Stimulated activated naive CD8-positive, alpha-beta T cell treated with anti-CD3 and anti-CD28 coated beads, Interleukin-15, Interleukin-2, amounts not matched to agents 100 ng/mL and 50 ng/mL, for 24 hours (primary cell): ENCODE measurements at regions not wholly inside any gene's neighbourhood (a gene's known extent, or its start where the extent isn't known, plus 50 kb on each side); places are given as distances from the start of the nearest gene placed in this dataset.

ENCODE experiments used
- H3K27ac Mint-ChIP-seq: one replicate; pipeline ENCODE4 v1.8.0; 2021; ENCODE audit warnings: mild to moderate bottlenecking, mixed read lengths
- H3K27me3 Mint-ChIP-seq: one replicate; pipeline ENCODE4 v1.8.0; 2021; ENCODE audit warnings: mixed read lengths
- H3K36me3 Mint-ChIP-seq: one replicate; pipeline ENCODE4 v1.8.0; 2021; ENCODE audit warnings: low read depth, mixed read lengths
- H3K4me1 Mint-ChIP-seq: one replicate; pipeline ENCODE4 v1.8.0; 2021; ENCODE audit warnings: low read depth, mixed read lengths
- H3K4me3 Mint-ChIP-seq: one replicate; pipeline ENCODE4 v1.8.0; 2021; ENCODE audit warnings: mild to moderate bottlenecking, mixed read lengths
- H3K9me3 Mint-ChIP-seq: one replicate; pipeline ENCODE4 v1.8.0; 2021; ENCODE audit warnings: mixed read lengths

DNA sequence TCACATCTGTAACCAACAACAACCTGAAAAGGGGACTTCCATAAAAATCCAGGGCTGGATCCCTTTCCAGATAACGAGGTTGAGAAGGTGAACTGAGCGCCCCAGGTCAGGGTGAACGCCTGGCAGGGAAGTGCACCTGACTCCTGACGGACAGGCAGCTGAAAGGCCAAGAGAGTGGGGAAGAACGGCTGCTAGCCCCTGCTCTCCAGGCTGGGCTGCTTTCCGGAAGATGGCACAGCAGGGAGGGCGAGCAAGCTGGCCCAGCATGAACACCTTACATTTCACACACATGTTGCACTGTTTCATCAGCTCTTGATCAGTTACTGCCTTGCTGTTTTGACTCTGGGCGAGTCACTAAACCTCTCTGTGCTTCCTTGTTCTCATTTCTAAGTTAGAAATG, 127.2 kb upstream of the IQSEC1 start:
- Mint-ChIP-seq H3K4me3 (no peak overlapping the region), H3K36me3 (no peaks in the 10 kb centered on the region), H3K9me3 (no peaks in the 10 kb centered on the region), H3K4me1 (peaks cover 7% of the 10 kb centered on the region), H3K27ac (no peak overlapping the region), H3K27me3 (peaks cover 38% of the 10 kb centered on the region)

- Mint-ChIP-seq H3K9me3 (no peaks in the 10 kb centered on the region), H3K27me3 (peaks cover 34% of the 10 kb centered on the region), H3K4me1 (peaks cover 10% of the 10 kb centered on the region), H3K36me3 (no peaks in the 10 kb centered on the region), H3K4me3 (no peak overlapping the region), H3K27ac (no peak overlapping the region)
Measured at GRCh38 chr3:13199899-13200451, 126.7 kb upstream of the IQSEC1 start.

GRCh38 chr3:13199006-13199776, 126.0 kb upstream of the IQSEC1 start:
- no peaks in the 10 kb centered on the region for H3K9me3 Mint-ChIP-seq
- H3K27ac Mint-ChIP-seq, result no peak overlapping the region
- H3K36me3 Mint-ChIP-seq, result no peaks in the 10 kb centered on the region
- H3K27me3 Mint-ChIP-seq, result peaks cover 27% of the 10 kb centered on the region
- H3K4me3 Mint-ChIP-seq, result no peak overlapping the region
- H3K4me1 Mint-ChIP-seq, result peaks cover 10% of the 10 kb centered on the region

- peaks cover 10% of the 10 kb centered on the region for H3K4me1 Mint-ChIP-seq
- no peak overlapping the region for H3K4me3 Mint-ChIP-seq
- peaks cover 23% of the 10 kb centered on the region for H3K27me3 Mint-ChIP-seq
- H3K27ac Mint-ChIP-seq, result no peak overlapping the region
- H3K36me3 Mint-ChIP-seq, result no peaks in the 10 kb centered on the region
- H3K9me3 Mint-ChIP-seq, result no peaks in the 10 kb centered on the region
Measured at GRCh38 chr3:13198264-13198879, 125.1 kb upstream of the IQSEC1 start.

DNA sequence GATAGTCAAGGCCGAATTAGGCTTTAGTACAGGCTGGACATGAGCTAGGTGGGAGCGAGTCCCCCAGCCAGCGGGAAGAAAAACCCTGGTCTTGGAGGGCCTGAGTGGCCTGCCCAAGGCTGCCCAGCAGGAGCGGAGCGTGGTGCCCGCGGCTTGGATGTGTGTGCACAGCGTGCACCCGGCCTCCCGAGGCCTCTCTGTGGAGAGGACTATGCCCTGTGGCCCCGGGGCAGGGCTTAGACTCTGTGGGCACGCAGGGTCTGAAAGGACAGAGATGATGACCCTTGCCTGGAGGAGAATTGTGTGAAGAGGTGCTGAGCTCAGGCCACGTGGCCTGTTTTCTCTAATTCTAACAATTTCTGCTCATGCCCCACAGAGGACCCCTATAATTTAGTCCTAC, 124.6 kb upstream of the IQSEC1 start:
- Mint-ChIP-seq H3K4me3 (no peak overlapping the region), H3K4me1 (peaks cover 10% of the 10 kb centered on the region), H3K36me3 (no peaks in the 10 kb centered on the region), H3K9me3 (no peaks in the 10 kb centered on the region), H3K27ac (no peak overlapping the region), H3K27me3 (peaks cover 18% of the 10 kb centered on the region)

- no peaks in the 10 kb centered on the region for H3K36me3 Mint-ChIP-seq
- H3K27ac Mint-ChIP-seq, result no peak overlapping the region
- no peaks in the 10 kb centered on the region for H3K9me3 Mint-ChIP-seq
- H3K4me1 Mint-ChIP-seq, result peaks cover 10% of the 10 kb centered on the region
- H3K4me3 Mint-ChIP-seq, result no peak overlapping the region
- H3K27me3 Mint-ChIP-seq, result peaks cover 13% of the 10 kb centered on the region
Measured at GRCh38 chr3:13197281-13197680, 124.1 kb upstream of the IQSEC1 start.

GRCh38 chr3:13195374-13195773, 122.1 kb upstream of the IQSEC1 start:
- no peak overlapping the region for H3K27ac Mint-ChIP-seq
- no peaks in the 10 kb centered on the region for H3K9me3 Mint-ChIP-seq
- no peak overlapping the region for H3K4me3 Mint-ChIP-seq
- H3K27me3 Mint-ChIP-seq, result peaks cover 7% of the 10 kb centered on the region
- no peaks in the 10 kb centered on the region for H3K36me3 Mint-ChIP-seq
- H3K4me1 Mint-ChIP-seq, result peaks cover 10% of the 10 kb centered on the region

GRCh38 chr3:13194285-13195209, 121.3 kb upstream of the IQSEC1 start:
- no peaks in the 10 kb centered on the region for H3K36me3 Mint-ChIP-seq
- H3K9me3 Mint-ChIP-seq, result peaks cover 2% of the 10 kb centered on the region
- H3K27me3 Mint-ChIP-seq, result no peaks in the 10 kb centered on the region
- no peak overlapping the region for H3K27ac Mint-ChIP-seq
- peaks cover 13% of the 10 kb centered on the region for H3K4me1 Mint-ChIP-seq
- no peak overlapping the region for H3K4me3 Mint-ChIP-seq

GRCh38 chr3:13193320-13194284, 120.4 kb upstream of the IQSEC1 start:
- no peak overlapping the region for H3K4me3 Mint-ChIP-seq
- no peaks in the 10 kb centered on the region for H3K27me3 Mint-ChIP-seq
- peaks cover 19% of the 10 kb centered on the region for H3K4me1 Mint-ChIP-seq
- H3K27ac Mint-ChIP-seq, result no peak overlapping the region
- peaks cover 6% of the 10 kb centered on the region for H3K9me3 Mint-ChIP-seq
- H3K36me3 Mint-ChIP-seq, result no peaks in the 10 kb centered on the region

GRCh38 chr3:13192471-13193213, 119.4 kb upstream of the IQSEC1 start:
- Mint-ChIP-seq H3K27ac (no peak overlapping the region), H3K9me3 (peaks cover 6% of the 10 kb centered on the region), H3K4me1 (peaks cover 24% of the 10 kb centered on the region), H3K36me3 (no peaks in the 10 kb centered on the region), H3K27me3 (no peaks in the 10 kb centered on the region), H3K4me3 (no peak overlapping the region)

DNA sequence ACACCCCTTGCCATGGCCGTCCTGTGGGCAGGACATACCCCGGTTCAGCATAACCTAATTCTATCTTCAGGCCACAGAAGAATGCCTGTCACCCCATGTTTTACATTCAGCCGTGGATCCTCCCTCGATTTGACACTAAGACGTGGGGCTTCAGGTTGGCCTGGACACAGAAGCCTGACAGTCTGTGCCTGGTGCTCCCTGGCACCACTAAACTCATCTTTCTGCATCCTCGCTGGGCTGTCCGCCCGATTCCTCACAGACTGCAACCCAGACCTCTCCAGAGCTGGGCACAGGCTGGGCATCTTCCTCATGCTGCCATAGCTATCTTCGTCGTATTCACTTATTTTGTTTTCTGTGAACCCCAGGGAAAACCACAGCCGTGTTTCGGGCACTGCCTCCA, 117.8 kb upstream of the IQSEC1 start:
- Mint-ChIP-seq H3K27me3 (no peaks in the 10 kb centered on the region), H3K36me3 (no peaks in the 10 kb centered on the region), H3K9me3 (peaks cover 6% of the 10 kb centered on the region), H3K27ac (no peak overlapping the region), H3K4me3 (no peak overlapping the region), H3K4me1 (peaks cover 23% of the 10 kb centered on the region)

DNA sequence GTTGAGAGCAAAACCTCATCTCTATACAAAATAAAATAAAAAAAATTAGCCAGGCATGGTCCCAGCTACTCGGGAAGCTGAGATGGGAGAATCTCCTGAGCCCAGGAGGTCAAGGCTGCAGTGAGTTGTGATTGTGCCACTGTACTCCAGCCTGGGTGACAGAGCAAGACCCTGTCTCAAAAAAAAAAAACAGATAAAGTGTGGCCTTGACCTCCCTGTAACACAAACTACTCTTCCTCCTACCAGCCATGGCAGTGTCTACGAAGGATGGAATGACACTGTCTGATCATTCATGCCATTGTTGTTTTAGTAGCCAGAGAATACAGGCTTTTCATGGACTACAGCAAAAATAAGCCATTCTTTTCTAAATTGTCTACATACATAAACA, 117.1 kb upstream of the IQSEC1 start:
- H3K36me3 Mint-ChIP-seq, result no peaks in the 10 kb centered on the region
- H3K4me3 Mint-ChIP-seq, result no peak overlapping the region
- peaks cover 17% of the 10 kb centered on the region for H3K4me1 Mint-ChIP-seq
- peaks cover 6% of the 10 kb centered on the region for H3K9me3 Mint-ChIP-seq
- no peaks in the 10 kb centered on the region for H3K27me3 Mint-ChIP-seq
- H3K27ac Mint-ChIP-seq, result no peak overlapping the region

GRCh38 chr3:13189639-13190377, 116.6 kb upstream of the IQSEC1 start:
- no peak overlapping the region for H3K27ac Mint-ChIP-seq
- no peak overlapping the region for H3K4me3 Mint-ChIP-seq

More at GRCh38 chr3:13189639-13190377, 116.6 kb upstream of the IQSEC1 start:
- Mint-ChIP-seq H3K9me3 (peaks cover 6% of the 10 kb centered on the region), H3K36me3 (no peaks in the 10 kb centered on the region), H3K27me3 (no peaks in the 10 kb centered on the region), H3K4me1 (peaks cover 15% of the 10 kb centered on the region)
